Endothelial cell of umbilical vein (primary cell): ENCODE measurements at regions not wholly inside any gene's neighbourhood (a gene's known extent, or its start where the extent isn't known, plus 50 kb on each side); places are given as distances from the start of the nearest gene placed in this dataset.

Source experiments
- BruUV-seq: library from RNA; stranded (reverse); fragments of 400-500 nt; replicated peaks from 2 replicates; lab custom pipeline; 2021; lab: Mats Ljungman, UMichigan
- CTCF ChIA-PET: fragments of 300-600, 350-600 bp; sonication (Branson Sonifier 250); formaldehyde crosslinking; loops from one replicate; lab custom pipeline; 2021; ENCODE audit warnings: antibody characterized with exemption, inconsistent platforms; lab: Charles Lee
- POLR2A ChIA-PET: fragments of 300-600, 350-600 bp; sonication (Branson Sonifier 250); formaldehyde crosslinking; loops from one replicate; lab custom pipeline; 2021; ENCODE audit warnings: antibody characterized with exemption, inconsistent platforms; lab: Charles Lee
- DNase-seq: peaks from one replicate; pipeline ENCODE4 v3.0.0-alpha.2; 2011; ENCODE audit warnings: low read depth, low spot score
- FAIRE-seq: peaks from 2 replicates; lab custom pipeline; 2011; peaks lifted over from hg19 to GRCh38; lab: Jason Lieb, UNC
- H2AFZ ChIP-seq: 2 replicates; pipeline ENCODE4 v1.6.0; 2012; ENCODE audit warnings: low read depth, low read length, control low read depth, inconsistent platforms
- H3K27ac ChIP-seq: 2 replicates; pipeline ENCODE4 v1.5.1; 2011; ENCODE audit warnings: low read depth, mild to moderate bottlenecking, control low read depth, low read length, moderate library complexity; ENCODE audit not compliant: insufficient read depth
- H3K27me3 ChIP-seq, 2 experiments: 2 replicates each; pipeline versions ENCODE4 v1.6.0 to v1.6.1; 2011; ENCODE audit warnings: low read length in 2 of 2, mixed read lengths in 1 of 2; ENCODE audit not compliant: control insufficient read depth in 2 of 2, insufficient read depth in 2 of 2
- H3K36me3 ChIP-seq, 2 experiments: 2 replicates in 1 of 2; 3 replicates in 1 of 2; pipeline ENCODE4 v1.5.1; 2011; ENCODE audit warnings: low read length in 2 of 2, mild to moderate bottlenecking in 1 of 2, moderate library complexity in 1 of 2; ENCODE audit not compliant: control insufficient read depth in 2 of 2, insufficient read depth in 2 of 2; ENCODE audit errors: extremely low read depth in 1 of 2
- H3K4me1 ChIP-seq: 3 replicates; pipeline ENCODE4 v1.5.1; 2011; ENCODE audit warnings: mild to moderate bottlenecking, low read length; ENCODE audit not compliant: control insufficient read depth, insufficient read depth; ENCODE audit errors: extremely low read depth
- H3K4me2 ChIP-seq: 2 replicates; pipeline ENCODE4 v1.6.1; 2011; ENCODE audit warnings: low read length, control low read depth, mixed read lengths; ENCODE audit not compliant: insufficient read depth
- H3K4me3 ChIP-seq, 3 experiments: fragments of 200-600 bp in 1 of 3; sonication (generic), shearing (Covaris generic) in 1 of 3; replicated peaks in 1 of 3; 2 replicates each; pipeline ENCODE4 v1.5.1; 2011 to 2016; ENCODE audit warnings: control low read depth in 3 of 3, low read length in 3 of 3, mild to moderate bottlenecking in 2 of 3, inconsistent platforms in 1 of 3, low read depth in 1 of 3, moderate library complexity in 1 of 3; ENCODE audit not compliant: insufficient read depth in 1 of 3
- H3K79me2 ChIP-seq: 2 replicates; pipeline ENCODE4 v1.6.0; 2012; ENCODE audit warnings: low read length, inconsistent platforms; ENCODE audit not compliant: control insufficient read depth, insufficient read depth
- H3K9ac ChIP-seq: replicated peaks from 2 replicates; pipeline ENCODE3; 2011; ENCODE audit warnings: low read length, control low read depth; ENCODE audit not compliant: insufficient read depth; ENCODE audit errors: extremely low read depth
- H3K9me1 ChIP-seq: replicated peaks from 3 replicates; pipeline ENCODE4 v1.6.0; 2011; ENCODE audit warnings: mild to moderate bottlenecking, low read length; ENCODE audit not compliant: control insufficient read depth, insufficient read depth; ENCODE audit errors: extremely low read depth
- H3K9me3 ChIP-seq: replicated peaks from 2 replicates; pipeline ENCODE4 v1.5.1; 2012; ENCODE audit warnings: low read length, inconsistent platforms; ENCODE audit not compliant: control insufficient read depth, insufficient read depth
- H4K20me1 ChIP-seq: replicated peaks from 2 replicates; pipeline ENCODE3; 2011; ENCODE audit warnings: mild to moderate bottlenecking, low read length; ENCODE audit not compliant: control insufficient read depth, insufficient read depth; ENCODE audit errors: extremely low read depth
- EZH2 ChIP-seq: IDR thresholded peaks from 2 replicates; pipeline ENCODE4 v1.6.1; 2012; ENCODE audit warnings: borderline replicate concordance, low read depth, mild to moderate bottlenecking, moderate library complexity, low read length, inconsistent platforms; ENCODE audit not compliant: severe bottlenecking
- FOS ChIP-seq: IDR thresholded peaks from 2 replicates; pipeline ENCODE4 v1.6.1; 2011; ENCODE audit warnings: mild to moderate bottlenecking, low read length, moderate library complexity, borderline replicate concordance; ENCODE audit not compliant: insufficient read depth
- GATA2 ChIP-seq: IDR thresholded peaks from 2 replicates; pipeline ENCODE4 v1.7.0; 2011; ENCODE audit warnings: low read depth, mild to moderate bottlenecking, moderate library complexity, mixed read lengths, low read length; ENCODE audit not compliant: insufficient read length, insufficient read depth
- JUN ChIP-seq: IDR thresholded peaks from 2 replicates; pipeline ENCODE4 v1.6.1; 2011; ENCODE audit warnings: borderline replicate concordance, low read depth; ENCODE audit not compliant: insufficient read length, insufficient read depth
- MYC ChIP-seq: IDR thresholded peaks from one replicate; pipeline ENCODE4 v1.6.1; 2011; ENCODE audit warnings: mild to moderate bottlenecking, low read depth, low read length
- POLR2A ChIP-seq: IDR thresholded peaks from 2 replicates; pipeline ENCODE4 v1.6.1; 2012; ENCODE audit warnings: low read depth, mild to moderate bottlenecking, control low read depth, low read length
- POLR2AphosphoS5 ChIP-seq: IDR thresholded peaks from 2 replicates; pipeline ENCODE4 v1.6.1; 2012; ENCODE audit warnings: low read depth, mild to moderate bottlenecking, control low read depth, low read length, moderate library complexity; ENCODE audit not compliant: insufficient read depth
- dilution Hi-C: fragments of 300-500 bp; cut with MboI; formaldehyde crosslinking; loops from one replicate; pipeline ENCODE4 v1.15.0; 2019; ENCODE audit warnings: low sequenced_read_pairs; ENCODE audit not compliant: extremely low pct_ligation_motif_present
- intact Hi-C: fragments of 100-400 bp; cut with micrococcal nuclease; formaldehyde crosslinking; loops from one replicate; pipeline ENCODE4 v1.10.0; 2022
- TF ChIP-seq, protein P1 (sequence below), 2 donors: IDR thresholded peaks; 1 replicate in 1 of 2; 2 replicates in 1 of 2; pipeline ENCODE4 v1.5.1; 2011; ENCODE audit warnings: low read length in 2 of 2, mild to moderate bottlenecking in 2 of 2, moderate library complexity in 2 of 2, control low read depth in 1 of 2, inconsistent platforms in 1 of 2, low read depth in 1 of 2; ENCODE audit not compliant: insufficient read depth in 1 of 2; ENCODE audit errors: extremely low read depth in 1 of 2
- TF ChIP-seq, protein P2 (sequence below): IDR thresholded peaks from 2 replicates; pipeline ENCODE4 v1.6.1; 2011; ENCODE audit not compliant: insufficient read depth, insufficient read length

DNA sequence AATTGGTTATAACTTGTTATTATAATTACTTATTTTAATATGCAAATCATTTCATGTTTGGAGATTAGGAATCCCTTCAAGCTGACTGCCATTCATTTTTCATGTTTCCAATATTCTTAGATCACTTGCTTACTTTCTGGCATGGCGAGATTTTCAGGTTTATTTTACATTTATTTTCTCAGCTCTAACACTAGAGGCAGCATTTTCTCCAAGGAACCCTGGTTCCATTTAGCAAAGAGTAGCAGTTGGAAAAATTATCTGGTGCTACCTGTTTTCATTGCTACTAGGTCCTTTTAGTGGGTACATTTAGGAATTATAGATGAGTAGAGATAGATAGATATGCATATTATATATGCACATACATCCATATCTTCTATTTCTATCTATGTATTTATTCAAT lies 90.9 kb upstream of the TRPC4 start:
- H3K79me2 ChIP-seq, result no peaks in the 10 kb centered on the region
- DNase-seq, result no peak
- no TSS peak for BruUV-seq
- no peak for FAIRE-seq
- no peaks in the 10 kb centered on the region for H3K36me3 ChIP-seq
- H3K4me1 ChIP-seq, result no peaks in the 10 kb centered on the region
- dilution Hi-C loops, result no loop called here
- H3K9me3 ChIP-seq, result no peaks in the 10 kb centered on the region
- H3K27ac ChIP-seq, result no peak overlapping the region
- no peak overlapping the region for H2AFZ ChIP-seq
- no peaks in the 10 kb centered on the region for H4K20me1 ChIP-seq
- no peak overlapping the region for H3K9ac ChIP-seq
- ChIA-PET POLR2A (no interaction called here), CTCF (interaction anchor here (1.3 to 2.6 kb wide), 3 partner anchors 15 to 319 kb away, joined by 4 to 11 read pairs (median 5); no protein-coding TSS in a partner anchor)
- H3K27me3 ChIP-seq, result no peaks in the 10 kb centered on the region
- H3K4me2 ChIP-seq, result no peak overlapping the region
- H3K4me3 ChIP-seq, result no peak overlapping the region
- intact Hi-C loops, result no loop called here
- H3K9me1 ChIP-seq, result no peaks in the 10 kb centered on the region
- TF ChIP-seq FOS (no peak), POLR2A (no peak), POLR2AphosphoS5 (no peak), MYC (no peak)
- TF ChIP-seq, protein P1, sequence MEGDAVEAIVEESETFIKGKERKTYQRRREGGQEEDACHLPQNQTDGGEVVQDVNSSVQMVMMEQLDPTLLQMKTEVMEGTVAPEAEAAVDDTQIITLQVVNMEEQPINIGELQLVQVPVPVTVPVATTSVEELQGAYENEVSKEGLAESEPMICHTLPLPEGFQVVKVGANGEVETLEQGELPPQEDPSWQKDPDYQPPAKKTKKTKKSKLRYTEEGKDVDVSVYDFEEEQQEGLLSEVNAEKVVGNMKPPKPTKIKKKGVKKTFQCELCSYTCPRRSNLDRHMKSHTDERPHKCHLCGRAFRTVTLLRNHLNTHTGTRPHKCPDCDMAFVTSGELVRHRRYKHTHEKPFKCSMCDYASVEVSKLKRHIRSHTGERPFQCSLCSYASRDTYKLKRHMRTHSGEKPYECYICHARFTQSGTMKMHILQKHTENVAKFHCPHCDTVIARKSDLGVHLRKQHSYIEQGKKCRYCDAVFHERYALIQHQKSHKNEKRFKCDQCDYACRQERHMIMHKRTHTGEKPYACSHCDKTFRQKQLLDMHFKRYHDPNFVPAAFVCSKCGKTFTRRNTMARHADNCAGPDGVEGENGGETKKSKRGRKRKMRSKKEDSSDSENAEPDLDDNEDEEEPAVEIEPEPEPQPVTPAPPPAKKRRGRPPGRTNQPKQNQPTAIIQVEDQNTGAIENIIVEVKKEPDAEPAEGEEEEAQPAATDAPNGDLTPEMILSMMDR (IDR thresholded peaks at IDR 0.05; ENCODE audit: extremely low read depth in 1 of 2, insufficient read depth in 1 of 2, low read depth in 1 of 2, low read length in 2 of 2), result peak in 1 of 2 donors; percentile 14

DNA sequence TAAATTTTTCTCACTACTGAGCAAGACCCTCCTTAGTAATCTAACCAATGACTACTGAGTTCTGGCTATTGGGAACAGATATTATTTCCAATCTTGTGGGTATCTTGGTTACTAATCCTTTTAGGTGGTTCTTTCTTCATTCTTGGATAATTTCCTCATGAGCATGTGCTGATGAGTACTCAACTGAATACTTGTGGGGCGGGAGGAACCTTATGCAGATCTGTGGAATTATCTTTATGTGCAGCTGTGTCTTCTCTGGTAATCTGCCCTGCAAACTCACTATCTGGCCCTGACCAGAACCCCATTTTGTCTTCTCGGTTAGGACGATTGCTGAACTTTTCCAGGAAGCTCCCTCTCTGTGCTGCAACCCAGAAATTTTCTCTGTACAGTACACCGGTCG lies 89.7 kb upstream of the TRPC4 start:
- ChIA-PET CTCF (interaction anchor here (2.4 to 2.6 kb wide), 2 partner anchors 14 to 318 kb away, joined by 5 to 11 read pairs; no protein-coding TSS in a partner anchor), POLR2A (no interaction called here)
- Histone ChIP-seq H3K9me1 (no peaks in the 10 kb centered on the region), H2AFZ (no peak overlapping the region), H3K36me3 (no peaks in the 10 kb centered on the region), H3K9me3 (no peaks in the 10 kb centered on the region), H3K9ac (no peak overlapping the region), H3K4me3 (no peak overlapping the region), H3K79me2 (no peaks in the 10 kb centered on the region), H3K27ac (no peak overlapping the region), H3K4me1 (no peaks in the 10 kb centered on the region), H4K20me1 (no peaks in the 10 kb centered on the region), H3K4me2 (no peak overlapping the region), H3K27me3 (no peaks in the 10 kb centered on the region)
- DNase-seq, result no peak
- no peak for TF ChIP-seq GATA2
- TF ChIP-seq, protein P2, sequence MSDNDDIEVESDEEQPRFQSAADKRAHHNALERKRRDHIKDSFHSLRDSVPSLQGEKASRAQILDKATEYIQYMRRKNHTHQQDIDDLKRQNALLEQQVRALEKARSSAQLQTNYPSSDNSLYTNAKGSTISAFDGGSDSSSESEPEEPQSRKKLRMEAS, result no peak
- TF ChIP-seq, protein P1 (IDR thresholded peaks at IDR 0.05; ENCODE audit: extremely low read depth in 1 of 2, insufficient read depth in 1 of 2, low read depth in 1 of 2, low read length in 2 of 2), result no peak
- no peak for TF ChIP-seq POLR2A
- no peak for TF ChIP-seq MYC
- no peak for TF ChIP-seq JUN
- TF ChIP-seq EZH2, result no peak
- TF ChIP-seq POLR2AphosphoS5, result no peak
- no peak for TF ChIP-seq FOS
- dilution Hi-C loops (no loop called here), intact Hi-C loops (no loop called here)
- BruUV-seq, result no TSS peak
- FAIRE-seq, result no peak
